ENCODE measurements at regions not wholly inside any gene's neighbourhood (a gene's known extent, or its start where the extent isn't known, plus 50 kb on each side); places are given as distances from the start of the nearest gene placed in this dataset.

GRCh38 chr2:11038641-11039040 lies 116.6 kb upstream of the SLC66A3 start:
- Histone ChIP-seq H2BK5ac (ENCODE audit: low read depth, low read length, poor library complexity, severe bottlenecking) (no peak overlapping the region), H3K14ac (replicated peaks; ENCODE audit: low read depth, low read length) (no peak overlapping the region), H3K4me2 (ENCODE audit: low read depth, low read length) (no peak overlapping the region), H3K23ac (ENCODE audit: low read depth, low read length) (no peak overlapping the region), H4K8ac (ENCODE audit: low read depth in 2 of 2, low read length in 2 of 2) (no peak overlapping the region), H2AK9ac (replicated peaks; ENCODE audit: low read depth, low read length, poor library complexity) (no peak overlapping the region), H3K18ac (ENCODE audit: low read depth, low read length) (no peak overlapping the region), H2BK120ac (ENCODE audit: low read depth, low read length) (no peak overlapping the region), H4K5ac (ENCODE audit: low read depth, low read length) (no peak overlapping the region), H2BK15ac (ENCODE audit: low read depth, low read length) (no peak overlapping the region), H3K9me3 (ENCODE audit: control insufficient read depth, insufficient read depth, low read length) (peaks cover 8% of the 10 kb centered on the region), H4K91ac (ENCODE audit: insufficient read depth, low read depth, low read length) (no peak overlapping the region), H3K27ac (ENCODE audit: insufficient read depth, low read length) (no peak overlapping the region), H3K79me1 (ENCODE audit: low read depth in 1 of 2, low read length in 2 of 2) (no peaks in the 10 kb centered on the region), H3K4me1 (ENCODE audit: control insufficient read depth, insufficient read depth, low read length) (no peaks in the 10 kb centered on the region), H3K27me3 (ENCODE audit: control insufficient read depth, insufficient read depth, low read length) (peaks cover 17% of the 10 kb centered on the region), H2AK5ac (ENCODE audit: low read depth, low read length) (no peak overlapping the region), H3K9ac (ENCODE audit: low read depth, low read length) (no peak overlapping the region), H3K9me1 (ENCODE audit: insufficient read depth, low read length) (no peaks in the 10 kb centered on the region), H4K20me1 (ENCODE audit: insufficient read depth, low read length) (no peaks in the 10 kb centered on the region), H2BK20ac (ENCODE audit: low read depth, low read length) (no peak overlapping the region), H3K4me3 (ENCODE audit: insufficient read depth, low read depth, low read length) (no peak overlapping the region), H3K36me3 (ENCODE audit: control insufficient read depth, insufficient read depth, low read length) (no peaks in the 10 kb centered on the region), H2AFZ (replicated peaks; ENCODE audit: low read length, poor library complexity) (no peak overlapping the region), H3K56ac (ENCODE audit: extremely low read depth, insufficient read depth, low read length) (no peak overlapping the region), H3K4ac (ENCODE audit: low read depth, low read length) (no peak overlapping the region)
- TF ChIP-seq ELK1 (IDR thresholded peaks at IDR 0.05; ENCODE audit: borderline replicate concordance, low read depth, low read length) (no peak), FOS (IDR thresholded peaks at IDR 0.05; ENCODE audit: low read depth, low read length) (no peak), RFX5 (IDR thresholded peaks at IDR 0.05; ENCODE audit: low read depth, low read length) (no peak), MAFK (IDR thresholded peaks at IDR 0.05; ENCODE audit: low read depth, low read length) (no peak), CHD1 (IDR thresholded peaks at IDR 0.05; ENCODE audit: low read depth, low read length) (no peak), POLR2A (IDR thresholded peaks at IDR 0.05; ENCODE audit: low read depth, low read length) (no peak), CEBPB (IDR thresholded peaks at IDR 0.05; ENCODE audit: low read depth, low read length) (no peak), RCOR1 (IDR thresholded peaks at IDR 0.05; ENCODE audit: insufficient replicate concordance, low read length) (no peak), CTCF (conservative IDR thresholded peaks at IDR 0.05; ENCODE audit: low read depth, low read length) (no peak), BHLHE40 (IDR thresholded peaks at IDR 0.05; ENCODE audit: low read depth, low read length) (no peak), USF2 (IDR thresholded peaks at IDR 0.05; ENCODE audit: low read depth, low read length) (no peak), NFE2L2 (IDR thresholded peaks at IDR 0.05; ENCODE audit: low read depth, low read length) (no peak), MAZ (IDR thresholded peaks at IDR 0.05; ENCODE audit: borderline replicate concordance, low read depth, low read length) (no peak), MXI1 (IDR thresholded peaks at IDR 0.05; ENCODE audit: borderline replicate concordance, low read depth, low read length) (no peak), SMC3 (IDR thresholded peaks at IDR 0.05; ENCODE audit: low read depth, low read length) (no peak), RAD21 (IDR thresholded peaks at IDR 0.05; ENCODE audit: low read length) (no peak)
- WGBS, 2 experiments (ENCODE audit: extremely low coverage in 2 of 2, insufficient read length in 1 of 2): no CpG with 5 or more reads among the region's 1 CpG
- no TSS peak for BruUV-seq (replicated peaks)
- ChIA-PET POLR2A (ENCODE audit: unreplicated experiment) (no interaction called here), CTCF (no interaction called here)
- in situ Hi-C loops (cut with MboI; ENCODE audit: low sequenced_read_pairs): no loop called here
- ATAC-seq (ENCODE audit: low read depth): no peak
- intact Hi-C loops (cut with micrococcal nuclease): no loop called here
- dilution Hi-C loops (cut with HindIII; ENCODE audit: low sequenced_read_pairs, unreplicated experiment): no loop called here
- DNase-seq: no peak
